ENCODE measurements at regions not wholly inside any gene's neighbourhood (a gene's known extent, or its start where the extent isn't known, plus 50 kb on each side); places are given as distances from the start of the nearest gene placed in this dataset.

- DNase-seq (ENCODE audit: low read depth), result no peak
Observed at GRCh38 chr5:17431272-17432050, 66.6 kb upstream of the TAF11L2 start.

DNA sequence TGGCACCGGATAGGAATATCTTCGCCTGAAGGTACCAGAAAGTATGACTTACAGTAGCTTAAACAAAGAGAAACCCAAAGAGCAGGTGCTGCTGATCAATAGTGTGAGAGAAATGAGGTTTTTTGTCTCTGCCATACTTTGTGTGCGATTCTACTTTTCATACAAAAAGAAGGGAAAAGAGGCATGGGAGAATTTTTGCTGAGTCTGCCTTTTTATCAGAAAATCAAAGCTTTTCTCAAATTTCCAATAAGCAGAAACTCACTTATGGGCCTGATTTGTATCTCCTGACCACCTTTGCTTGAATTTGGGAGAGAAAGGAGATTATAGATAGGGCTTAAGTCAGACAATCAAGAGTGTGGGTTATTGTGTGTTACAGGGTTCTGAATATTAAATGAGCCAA, 65.5 kb upstream of the TAF11L2 start:
- DNase-seq (ENCODE audit: low read depth), result no peak

GRCh38 chr5:17433406-17433805, 64.6 kb upstream of the TAF11L2 start:
- DNase-seq (ENCODE audit: low read depth), result no peak

- no peak for DNase-seq (ENCODE audit: low read depth)
Observed at GRCh38 chr5:17434982-17435381, 63.0 kb upstream of the TAF11L2 start.

DNA sequence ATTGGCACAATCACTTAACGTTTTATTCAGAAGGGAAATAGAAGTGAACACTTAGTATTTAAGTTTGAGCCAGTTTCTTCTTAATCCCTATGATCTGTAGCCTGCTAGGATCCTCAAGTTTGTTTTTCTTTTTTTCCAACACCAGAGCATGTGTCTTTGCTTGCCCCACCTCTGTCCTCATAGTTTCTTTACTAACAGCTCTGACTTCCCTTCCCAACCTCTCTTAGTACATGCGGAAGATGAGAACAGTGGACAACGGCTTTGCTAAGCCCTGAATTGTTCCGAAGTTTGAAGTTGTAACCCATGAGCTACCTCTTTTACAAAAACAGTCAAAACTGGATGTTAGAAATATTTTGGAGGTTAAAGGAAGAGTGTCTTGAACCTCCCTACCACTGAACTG, 61.7 kb upstream of the TAF11L2 start:
- no peak for DNase-seq (ENCODE audit: low read depth)

DNA sequence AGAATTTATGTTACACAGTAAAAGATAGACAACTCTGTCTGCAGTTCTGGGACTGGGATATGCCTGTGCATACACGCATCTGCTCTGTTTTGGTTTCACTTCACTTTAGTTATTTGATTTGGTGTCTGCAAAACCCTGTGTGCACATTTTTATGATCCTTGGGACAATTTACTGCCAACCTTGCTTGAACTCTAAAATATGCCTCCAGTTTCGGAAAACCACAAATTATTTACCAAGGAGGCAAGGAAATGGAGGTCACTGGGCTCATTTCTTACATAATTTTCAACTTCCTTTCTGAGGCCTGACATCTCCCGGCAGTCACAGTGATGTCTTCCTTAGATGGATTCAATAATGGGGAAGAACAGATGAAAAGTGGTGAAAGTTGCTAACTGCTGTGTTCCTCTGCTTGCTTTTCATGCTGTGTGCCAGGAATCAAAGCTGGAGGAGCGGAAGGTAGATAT, 61.2 kb upstream of the TAF11L2 start:
- DNase-seq (ENCODE audit: low read depth), result no peak

DNA sequence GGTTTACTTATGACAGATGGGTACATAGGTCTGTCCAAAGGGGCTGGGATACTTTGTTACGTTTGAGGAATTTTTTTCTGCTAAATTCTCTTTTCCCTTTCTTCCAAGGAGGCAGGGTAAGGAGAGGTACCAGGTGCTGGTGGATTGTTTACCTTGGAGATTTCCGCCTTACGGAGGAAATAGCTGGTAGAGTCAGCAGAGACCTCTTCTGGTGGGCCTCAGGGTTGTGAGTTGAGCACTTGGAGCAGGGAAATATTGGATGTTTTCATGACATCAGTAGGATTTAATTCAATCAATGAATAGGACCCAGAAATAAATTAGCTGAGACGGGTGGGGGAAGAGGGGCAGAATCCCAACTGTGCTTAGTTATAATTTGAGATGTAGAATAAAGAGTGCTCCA, 60.0 kb upstream of the TAF11L2 start:
- no peak for DNase-seq (ENCODE audit: low read depth)

DNA sequence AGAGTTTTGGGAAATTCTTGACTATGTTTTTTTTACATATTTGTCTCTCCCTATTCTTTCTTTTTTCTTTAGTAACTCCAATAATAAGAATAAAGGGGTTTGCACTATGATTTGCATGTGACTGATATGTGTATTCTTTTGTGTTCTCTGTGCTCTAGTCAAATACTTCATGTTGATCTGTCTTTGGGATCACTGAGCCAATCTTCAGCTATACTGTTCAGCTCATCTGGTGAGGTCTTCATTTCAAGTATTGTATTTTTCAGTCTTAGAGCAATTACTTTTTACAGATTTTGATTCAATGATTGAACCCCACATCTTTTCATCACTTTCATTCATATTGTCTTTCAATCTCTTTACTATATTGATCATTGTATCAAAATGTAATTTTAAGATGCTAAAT, 58.1 kb upstream of the TAF11L2 start:
- DNase-seq (ENCODE audit: low read depth), result no peak

- no peak for DNase-seq (ENCODE audit: low read depth)
Observed at GRCh38 chr5:17440766-17441165, 57.3 kb upstream of the TAF11L2 start.

GRCh38 chr5:17441351-17441750, 56.7 kb upstream of the TAF11L2 start:
- no peak for DNase-seq (ENCODE audit: low read depth)

GRCh38 chr5:17443333-17444130, 54.5 kb upstream of the TAF11L2 start:
- DNase-seq (ENCODE audit: low read depth), result no peak

DNA sequence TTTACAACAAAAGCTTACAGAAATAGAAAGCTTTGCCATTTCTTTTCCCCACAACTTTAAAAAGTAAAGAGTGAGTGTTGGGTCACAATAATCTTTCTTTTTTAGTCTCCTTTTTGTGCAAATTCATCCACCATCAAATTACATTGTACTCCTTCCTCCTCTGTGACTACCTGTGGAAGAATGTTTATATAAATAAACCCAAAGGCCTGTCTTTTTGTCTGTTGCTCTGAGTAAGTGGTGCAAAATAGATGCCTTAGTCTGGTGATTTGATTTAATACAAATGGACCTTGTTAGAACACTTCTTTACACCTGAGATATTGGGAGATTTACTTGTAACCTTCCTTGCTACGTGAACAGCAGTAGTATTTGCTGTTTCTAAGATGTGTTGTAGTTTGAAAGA, 53.5 kb upstream of the TAF11L2 start:
- DNase-seq (ENCODE audit: low read depth), result no peak

GRCh38 chr5:17445185-17445584, 52.8 kb upstream of the TAF11L2 start:
- no peak for DNase-seq (ENCODE audit: low read depth)

Measured in fibroblast of the conjunctiva (primary cell).